ENCODE measurements at regions not wholly inside any gene's neighbourhood (a gene's known extent, or its start where the extent isn't known, plus 50 kb on each side); places are given as distances from the start of the nearest gene placed in this dataset.

- Mint-ChIP-seq H3K27ac (ENCODE audit: unreplicated experiment) (no peak overlapping the region), H3K27me3 (ENCODE audit: low read depth) (no peaks in the 10 kb centered on the region), H3K4me1 (ENCODE audit: low read depth) (no peaks in the 10 kb centered on the region), H3K4me3 (ENCODE audit: unreplicated experiment) (no peak overlapping the region), H3K36me3 (ENCODE audit: low read depth) (no peaks in the 10 kb centered on the region), H3K9me3 (ENCODE audit: low read depth) (no peaks in the 10 kb centered on the region)
- TF ChIP-seq CTCF (IDR thresholded peaks at IDR 0.05) = no peak
- no peak for DNase-seq (ENCODE audit: low spot score)
Measured at GRCh38 chr6:18720075-18720474, 332.9 kb downstream of the RNF144B start.

DNA sequence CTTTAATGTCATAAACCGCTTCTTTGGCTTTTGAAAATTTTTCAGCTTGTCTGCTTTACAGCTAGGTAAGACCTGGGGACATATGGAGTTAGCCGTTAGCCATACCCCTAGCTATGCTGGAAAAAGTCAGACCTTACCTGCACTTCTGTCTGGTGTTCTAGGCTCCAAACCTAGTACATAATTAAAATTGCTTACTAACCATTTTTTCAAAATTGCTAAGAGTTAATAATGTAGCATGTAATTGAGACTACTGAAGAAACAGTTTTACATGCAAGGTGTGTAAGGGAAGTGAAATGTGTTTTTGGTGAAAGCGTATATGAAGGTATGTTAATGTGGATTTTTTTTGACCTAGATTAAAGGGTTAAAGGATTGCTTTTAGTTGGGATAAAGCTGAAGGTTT is 336.9 kb downstream of the RNF144B start:
- Mint-ChIP-seq H3K4me1 (ENCODE audit: low read depth) (no peaks in the 10 kb centered on the region), H3K36me3 (ENCODE audit: low read depth) (no peaks in the 10 kb centered on the region), H3K27me3 (ENCODE audit: low read depth) (no peaks in the 10 kb centered on the region), H3K9me3 (ENCODE audit: low read depth) (no peaks in the 10 kb centered on the region), H3K27ac (ENCODE audit: unreplicated experiment) (no peak overlapping the region), H3K4me3 (ENCODE audit: unreplicated experiment) (no peak overlapping the region)
- no peak for TF ChIP-seq CTCF (IDR thresholded peaks at IDR 0.05)
- no peak for DNase-seq (ENCODE audit: low spot score)

- Mint-ChIP-seq H3K27me3 (ENCODE audit: low read depth) (no peaks in the 10 kb centered on the region), H3K4me1 (ENCODE audit: low read depth) (no peaks in the 10 kb centered on the region), H3K4me3 (ENCODE audit: unreplicated experiment) (no peak overlapping the region), H3K9me3 (ENCODE audit: low read depth) (peaks cover 4% of the 10 kb centered on the region), H3K36me3 (ENCODE audit: low read depth) (no peaks in the 10 kb centered on the region), H3K27ac (ENCODE audit: unreplicated experiment) (no peak overlapping the region)
- no peak for DNase-seq (ENCODE audit: low spot score)
- TF ChIP-seq CTCF (IDR thresholded peaks at IDR 0.05) = no peak
Measured at GRCh38 chr6:18725449-18725848, 338.3 kb downstream of the RNF144B start.

DNA sequence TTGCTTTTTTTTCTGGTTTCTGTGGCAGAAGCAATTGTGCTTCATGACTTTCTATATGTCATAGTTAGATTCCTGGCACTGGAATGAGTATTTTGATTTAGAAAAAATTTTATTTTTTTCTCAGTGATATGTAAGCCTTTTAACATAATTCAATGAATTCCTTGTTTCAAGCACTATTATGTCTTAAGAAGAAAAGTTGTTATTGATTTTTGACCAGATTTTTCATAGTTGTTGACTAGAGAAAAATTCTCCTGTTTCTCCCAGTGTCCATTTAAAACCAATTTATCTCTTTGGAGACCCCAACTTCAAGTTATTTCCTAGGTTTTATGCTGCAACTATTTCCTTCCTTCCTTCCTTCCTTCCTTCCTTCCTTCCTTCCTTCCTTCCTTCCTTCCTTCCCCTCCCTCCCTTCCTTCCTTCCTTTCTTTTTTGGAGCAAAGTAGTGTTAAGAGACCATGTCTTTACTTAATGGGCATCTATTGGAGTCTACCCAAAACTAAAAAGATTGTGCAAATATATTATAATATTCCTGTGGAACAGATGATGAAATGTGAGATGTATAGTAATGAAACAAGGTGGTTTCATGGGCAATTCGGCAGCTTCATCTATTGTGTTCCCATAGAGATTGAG is 346.9 kb downstream of the RNF144B start:
- DNase-seq (ENCODE audit: low spot score) = no peak
- Mint-ChIP-seq H3K4me3 (ENCODE audit: unreplicated experiment) (no peak overlapping the region), H3K9me3 (ENCODE audit: low read depth) (peaks cover 14% of the 10 kb centered on the region), H3K4me1 (ENCODE audit: low read depth) (no peaks in the 10 kb centered on the region), H3K36me3 (ENCODE audit: low read depth) (peaks cover 3% of the 10 kb centered on the region), H3K27ac (ENCODE audit: unreplicated experiment) (no peak overlapping the region), H3K27me3 (ENCODE audit: low read depth) (no peaks in the 10 kb centered on the region)
- TF ChIP-seq CTCF (IDR thresholded peaks at IDR 0.05) = no peak

- no peaks in the 10 kb centered on the region for H3K36me3 Mint-ChIP-seq (ENCODE audit: low read depth)
- peaks cover 5% of the 10 kb centered on the region for H3K9me3 Mint-ChIP-seq (ENCODE audit: low read depth)
- no peak overlapping the region for H3K4me3 Mint-ChIP-seq (ENCODE audit: unreplicated experiment)
- no peaks in the 10 kb centered on the region for H3K27me3 Mint-ChIP-seq (ENCODE audit: low read depth)
- no peak overlapping the region for H3K27ac Mint-ChIP-seq (ENCODE audit: unreplicated experiment)
- TF ChIP-seq CTCF (IDR thresholded peaks at IDR 0.05) = no peak
- DNase-seq (ENCODE audit: low spot score) = no peak
- peaks cover 8% of the 10 kb centered on the region for H3K4me1 Mint-ChIP-seq (ENCODE audit: low read depth)
Measured at GRCh38 chr6:18741741-18742140, 354.6 kb downstream of the RNF144B start.
